HG02852 (cell line): ENCODE measurements at regions not wholly inside any gene's neighbourhood (a gene's known extent, or its start where the extent isn't known, plus 50 kb on each side); places are given as distances from the start of the nearest gene placed in this dataset.
"Not testable (repeated sequence)": the region's sequence is repeated elsewhere in the genome, so short reads cannot be mapped to it uniquely, and the experiment has no call there.

Experiments used
- ATAC-seq: cut with Tn5 transposase; IDR thresholded peaks from one replicate; pipeline ENCODE4 v1.9.1; 2021; ENCODE audit warnings: mild to moderate bottlenecking, moderate library complexity; ENCODE audit not compliant: unreplicated experiment

GRCh38 chr5:143898916-143899591, 87.1 kb downstream of the HMHB1 start:
- no peak for ATAC-seq

DNA sequence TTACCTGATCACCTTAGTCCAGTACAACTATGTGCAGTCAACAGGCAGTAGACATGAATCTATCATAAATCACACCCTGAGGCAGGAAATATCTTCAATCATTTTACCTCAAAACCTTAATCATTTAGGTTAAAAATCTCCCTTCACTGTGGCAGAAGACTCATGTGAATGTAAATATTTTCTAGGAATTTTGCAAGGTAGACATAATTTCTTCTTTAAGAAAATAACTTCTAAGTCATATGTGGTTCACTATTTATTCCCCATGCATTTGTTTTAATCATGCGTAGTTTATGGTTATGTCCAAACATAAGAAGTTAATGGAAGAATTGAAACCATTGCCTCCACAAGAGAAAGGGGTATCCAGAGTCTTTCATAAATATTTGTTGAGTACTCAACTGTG, 97.0 kb downstream of the HMHB1 start:
- ATAC-seq = no peak

DNA sequence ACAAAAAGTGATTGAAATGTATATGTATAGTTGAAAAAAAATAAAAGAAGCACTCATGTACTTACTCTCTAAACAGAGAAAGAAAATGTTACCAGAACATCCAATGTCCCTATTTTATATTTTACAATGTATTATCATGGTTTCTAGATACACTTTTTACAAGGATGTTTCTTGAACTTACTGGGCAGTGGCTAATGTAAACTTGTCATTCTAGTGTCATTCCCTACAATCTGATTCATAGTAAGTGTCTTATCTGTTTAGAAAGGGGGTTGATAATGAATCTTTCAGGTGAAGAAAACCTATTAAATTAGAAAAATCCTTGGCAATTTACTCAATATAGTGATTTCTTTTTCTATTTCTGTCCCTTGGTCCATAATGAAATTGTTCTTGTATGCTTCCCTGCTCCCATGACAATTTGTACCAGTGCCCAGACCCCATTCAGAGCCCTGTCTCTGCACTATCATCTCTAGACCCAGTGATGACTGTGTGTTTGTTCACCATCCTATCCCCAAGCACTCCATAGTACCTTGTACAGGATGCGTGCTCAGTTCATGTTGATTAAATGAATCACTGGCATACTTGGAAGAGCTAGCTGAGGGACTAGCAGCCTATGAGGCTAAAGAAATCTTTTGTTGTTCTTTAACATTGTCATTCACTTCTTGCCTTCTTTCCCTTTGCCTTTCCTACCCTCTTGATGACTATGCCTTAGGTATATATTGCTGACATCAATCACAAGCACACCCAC, 101.2 kb downstream of the HMHB1 start:
- ATAC-seq = no peak

DNA sequence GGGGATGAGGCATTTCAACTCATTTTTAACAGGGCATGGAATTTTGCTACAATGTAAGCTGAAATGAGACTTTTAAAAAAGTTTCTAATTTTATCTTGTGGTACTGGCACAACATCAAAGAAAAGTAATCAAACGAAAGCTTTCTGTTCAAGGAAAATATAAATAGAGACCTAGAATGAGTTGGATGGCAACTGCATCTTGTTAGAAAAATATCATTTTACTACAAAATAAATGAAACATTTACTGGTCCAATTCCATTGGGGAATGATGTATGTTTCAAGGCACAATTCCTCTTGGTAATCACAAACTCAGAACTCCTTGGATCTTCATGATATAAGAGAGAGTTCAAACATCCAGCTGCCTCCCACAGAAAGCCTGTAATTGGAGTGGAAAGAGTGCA, 102.8 kb downstream of the HMHB1 start:
- ATAC-seq = no peak

GRCh38 chr5:143916451-143916850, 104.5 kb downstream of the HMHB1 start:
- ATAC-seq = no peak

DNA sequence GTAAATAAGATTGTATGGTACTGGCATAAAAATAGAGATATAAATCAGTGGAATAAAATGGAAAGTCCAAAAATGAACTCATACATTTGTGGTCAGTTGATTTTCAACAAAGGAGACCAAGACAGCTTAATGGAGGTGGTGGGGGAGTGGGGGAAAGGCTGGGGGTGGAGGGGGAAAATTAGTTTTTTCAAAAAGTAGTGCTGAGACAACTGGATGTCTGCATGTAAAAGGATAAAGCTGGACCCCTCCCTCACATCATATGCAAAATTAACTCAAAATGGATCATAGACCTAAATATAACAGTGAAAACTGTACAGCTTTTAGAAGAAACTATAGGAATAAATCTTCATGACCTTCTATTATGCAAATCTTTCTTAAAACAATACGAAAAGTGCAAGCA, 107.0 kb downstream of the HMHB1 start:
- no peak for ATAC-seq

- no peak for ATAC-seq
Measured at GRCh38 chr5:143920772-143921171, 108.8 kb downstream of the HMHB1 start.

GRCh38 chr5:143921525-143922311, 109.8 kb downstream of the HMHB1 start:
- no peak for ATAC-seq

DNA sequence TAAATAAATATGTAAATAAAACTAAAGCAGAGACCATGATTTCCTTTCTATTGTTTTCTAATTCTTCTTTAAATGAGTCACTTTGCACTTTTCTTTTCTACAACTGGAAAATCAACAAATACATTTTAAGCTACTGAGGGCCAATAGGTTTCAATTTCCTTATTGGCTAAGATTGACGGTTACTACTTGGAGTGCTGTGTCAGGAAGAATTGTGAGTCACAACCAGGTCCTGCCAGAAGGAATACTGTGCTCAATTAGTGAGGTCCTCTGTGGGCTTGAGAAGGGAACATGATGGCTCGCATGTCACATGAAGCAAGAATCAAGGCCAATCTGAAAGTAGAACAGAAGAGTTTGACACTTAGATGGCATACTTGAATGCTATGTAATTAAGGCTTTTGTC, 110.8 kb downstream of the HMHB1 start:
- no peak for ATAC-seq

DNA sequence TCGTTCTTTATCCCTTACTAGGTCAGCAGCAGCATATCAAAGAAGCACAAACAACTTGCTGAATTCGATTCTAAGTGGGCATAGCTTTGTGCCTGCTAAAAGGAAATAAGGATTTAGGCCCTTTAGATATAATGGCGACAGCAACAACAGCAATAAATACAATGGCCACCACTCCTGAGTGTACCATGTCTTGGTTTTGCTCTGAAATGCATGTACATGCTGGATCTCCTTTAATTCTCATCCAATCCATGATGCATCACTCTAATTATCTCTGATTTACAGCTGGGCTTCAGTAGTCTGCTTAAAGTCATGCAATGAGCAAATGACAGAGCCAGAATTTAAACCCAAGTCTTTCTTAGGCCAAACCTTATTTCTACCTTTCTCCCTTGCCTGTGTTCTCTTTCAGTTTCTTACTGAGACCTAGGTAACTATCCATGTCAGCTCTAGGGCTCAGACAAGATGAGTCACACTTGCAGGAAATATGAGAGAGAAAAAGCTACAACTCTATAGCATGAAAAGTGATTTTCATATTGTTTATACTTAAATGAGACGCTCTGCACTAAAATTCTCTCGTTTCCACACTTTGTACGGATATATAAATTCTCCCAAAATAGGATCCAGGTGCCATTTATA, 111.8 kb downstream of the HMHB1 start:
- ATAC-seq = peak; percentile 74

- no peak for ATAC-seq
Measured at GRCh38 chr5:143924311-143924978, 112.5 kb downstream of the HMHB1 start.

DNA sequence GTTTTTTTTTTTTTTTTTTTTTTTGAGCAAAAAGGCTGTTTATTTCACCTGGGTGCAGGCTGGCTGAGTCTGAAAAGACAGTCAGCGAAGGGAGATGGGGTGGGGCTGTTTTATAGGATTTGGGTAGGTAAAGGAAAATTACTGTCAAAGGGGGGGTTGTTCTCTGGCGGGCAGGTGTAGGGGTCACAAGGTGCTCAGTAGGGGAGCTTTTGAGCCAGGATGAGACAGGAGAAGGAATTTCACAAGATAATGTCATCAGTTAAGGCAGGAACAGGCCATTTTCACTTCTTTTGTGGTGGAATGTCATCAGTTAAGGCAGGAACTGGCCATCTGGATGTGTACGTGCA, 113.0 kb downstream of the HMHB1 start:
- not testable (repeated sequence) for ATAC-seq

DNA sequence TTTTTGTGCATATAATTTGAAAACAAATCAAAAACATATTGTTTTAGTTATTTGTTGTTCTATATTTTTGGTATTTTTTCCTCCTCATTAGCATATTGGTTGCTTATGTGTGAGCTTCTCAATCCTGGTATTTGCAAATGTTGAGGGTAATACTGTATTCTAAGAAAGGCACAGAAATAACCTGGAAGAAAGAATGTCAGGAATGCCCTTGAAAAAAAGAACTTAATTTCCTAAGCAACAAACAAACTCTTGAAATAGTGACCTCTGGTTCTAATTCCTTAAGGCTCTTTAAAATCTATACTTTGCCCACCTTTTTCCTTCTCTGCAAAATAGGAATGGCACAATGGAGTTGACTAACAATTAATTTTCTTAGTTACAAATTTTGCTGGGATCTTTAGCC, 117.5 kb downstream of the HMHB1 start:
- ATAC-seq = no peak

DNA sequence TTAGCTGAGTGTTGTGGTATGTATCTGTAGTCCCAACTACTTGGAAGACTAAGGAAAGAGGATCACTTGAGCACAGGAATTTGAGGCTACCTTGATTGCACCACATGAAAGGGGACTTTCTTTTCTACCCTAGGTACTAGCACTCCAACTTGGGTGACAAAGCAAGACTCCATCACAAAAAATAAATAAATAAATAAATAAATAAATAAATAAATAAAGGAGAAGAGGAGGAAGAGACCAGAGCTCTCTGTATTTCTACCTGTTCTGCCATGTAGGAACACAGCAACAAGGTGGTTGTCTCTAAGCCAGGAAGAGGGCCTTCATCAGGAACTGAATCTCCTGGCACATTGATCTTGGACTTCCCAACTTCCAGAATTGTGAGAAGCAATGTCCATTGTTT, 118.6 kb downstream of the HMHB1 start:
- no peak for ATAC-seq

DNA sequence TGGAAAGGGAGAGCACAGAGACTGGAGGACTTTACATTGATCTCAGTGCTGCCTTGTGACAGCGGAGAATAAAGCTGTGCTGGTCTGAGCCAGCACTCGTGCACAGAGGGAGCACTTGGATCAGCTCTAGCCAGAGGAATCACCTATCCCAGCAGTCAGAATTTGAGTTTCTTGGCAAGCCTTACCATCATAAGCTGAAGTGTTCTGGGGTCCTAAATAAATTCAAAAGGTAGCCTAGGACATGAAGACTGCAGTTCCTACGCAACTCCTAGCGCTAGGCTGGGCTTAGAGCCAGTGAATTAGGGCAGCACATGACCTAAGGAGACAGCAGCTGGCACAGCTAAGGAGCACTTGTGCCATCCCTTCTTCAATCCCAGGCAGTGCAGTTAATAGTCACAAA, 119.5 kb downstream of the HMHB1 start:
- ATAC-seq = no peak

DNA sequence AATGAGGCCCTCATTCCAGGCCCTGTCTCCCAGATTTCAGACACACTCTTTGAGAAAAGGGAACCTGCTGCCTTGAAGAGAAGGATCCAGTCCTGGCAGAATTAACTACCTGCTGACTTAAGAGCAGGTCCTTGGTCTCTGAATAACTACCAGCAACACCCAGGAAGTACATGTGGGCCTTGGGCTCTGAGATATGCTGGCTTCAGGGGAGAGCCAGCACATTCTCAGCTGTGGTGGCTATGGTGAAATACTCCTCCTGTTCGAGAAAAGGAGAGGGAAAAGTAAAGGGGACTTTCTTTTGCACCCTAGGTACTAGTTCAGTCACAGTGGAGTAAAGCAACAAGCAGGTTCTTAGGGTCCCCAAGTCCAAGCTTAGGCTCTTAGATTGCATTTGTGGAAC, 120.0 kb downstream of the HMHB1 start:
- no peak for ATAC-seq

- ATAC-seq = no peak
Measured at GRCh38 chr5:143932584-143932983, 120.6 kb downstream of the HMHB1 start.

DNA sequence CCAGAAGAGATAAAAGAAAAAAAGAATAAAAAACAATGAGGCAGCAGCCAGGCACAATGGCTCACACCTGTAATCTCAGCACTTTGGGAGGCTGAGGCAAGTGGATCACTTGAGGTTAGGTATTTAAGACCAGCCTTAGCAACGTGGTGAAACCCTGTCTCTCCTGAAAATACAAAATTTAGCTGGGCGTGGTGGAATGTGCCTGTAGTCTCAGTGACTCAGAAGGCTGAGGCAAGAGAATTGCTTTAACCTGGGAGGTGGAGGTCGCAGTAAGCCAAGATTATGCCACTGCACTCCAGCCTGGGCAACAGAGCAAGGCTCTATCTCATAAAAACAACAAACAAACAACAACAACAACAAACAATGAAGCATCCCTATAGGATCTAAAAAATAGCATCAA, 121.5 kb downstream of the HMHB1 start:
- no peak for ATAC-seq

GRCh38 chr5:143934821-143935220, 122.9 kb downstream of the HMHB1 start:
- ATAC-seq = no peak

GRCh38 chr5:143938230-143938629, 126.3 kb downstream of the HMHB1 start:
- no peak for ATAC-seq

GRCh38 chr5:143946837-143947236, 134.9 kb downstream of the HMHB1 start:
- no peak for ATAC-seq
